ENCODE measurements at regions not wholly inside any gene's neighbourhood (a gene's known extent, or its start where the extent isn't known, plus 50 kb on each side); places are given as distances from the start of the nearest gene placed in this dataset.

- no peak overlapping the region for H3K27ac Mint-ChIP-seq
- H3K4me3 Mint-ChIP-seq: no peak overlapping the region
- no peaks in the 10 kb centered on the region for H3K4me1 Mint-ChIP-seq
- H3K36me3 Mint-ChIP-seq: no peaks in the 10 kb centered on the region
- peaks cover 37% of the 10 kb centered on the region for H3K9me3 Mint-ChIP-seq
- no peak for DNase-seq (ENCODE audit: low spot score in 2 of 2, unreplicated experiment in 2 of 2)
- no peaks in the 10 kb centered on the region for H3K27me3 Mint-ChIP-seq (ENCODE audit: low read depth)
- TF ChIP-seq CTCF (IDR thresholded peaks at IDR 0.05; ENCODE audit: unreplicated experiment): no peak
Observed at GRCh38 chr10:105681051-105681450, 1040.0 kb downstream of the SORCS3 start.

- Mint-ChIP-seq H3K9me3 (peaks cover 43% of the 10 kb centered on the region), H3K27ac (no peak overlapping the region), H3K4me3 (no peak overlapping the region), H3K36me3 (no peaks in the 10 kb centered on the region), H3K27me3 (ENCODE audit: low read depth) (no peaks in the 10 kb centered on the region), H3K4me1 (no peaks in the 10 kb centered on the region)
- no peak for DNase-seq (ENCODE audit: low spot score in 2 of 2, unreplicated experiment in 2 of 2)
- no peak for TF ChIP-seq CTCF (IDR thresholded peaks at IDR 0.05; ENCODE audit: unreplicated experiment)
Observed at GRCh38 chr10:105679781-105680180, 1038.7 kb downstream of the SORCS3 start.

GRCh38 chr10:105675333-105675732 lies 1034.2 kb downstream of the SORCS3 start:
- Mint-ChIP-seq H3K27ac (no peak overlapping the region), H3K27me3 (ENCODE audit: low read depth) (no peaks in the 10 kb centered on the region), H3K9me3 (peaks cover 42% of the 10 kb centered on the region), H3K4me1 (no peaks in the 10 kb centered on the region), H3K36me3 (no peaks in the 10 kb centered on the region), H3K4me3 (no peak overlapping the region)
- no peak for DNase-seq (ENCODE audit: low spot score in 2 of 2, unreplicated experiment in 2 of 2)
- TF ChIP-seq CTCF (IDR thresholded peaks at IDR 0.05; ENCODE audit: unreplicated experiment): no peak

- no peaks in the 10 kb centered on the region for H3K4me1 Mint-ChIP-seq
- H3K36me3 Mint-ChIP-seq: no peaks in the 10 kb centered on the region
- H3K4me3 Mint-ChIP-seq: no peak overlapping the region
- no peaks in the 10 kb centered on the region for H3K27me3 Mint-ChIP-seq (ENCODE audit: low read depth)
- DNase-seq (ENCODE audit: low spot score in 2 of 2, unreplicated experiment in 2 of 2): no peak
- TF ChIP-seq CTCF (IDR thresholded peaks at IDR 0.05; ENCODE audit: unreplicated experiment): no peak
- H3K27ac Mint-ChIP-seq: no peak overlapping the region
- peaks cover 42% of the 10 kb centered on the region for H3K9me3 Mint-ChIP-seq
Observed at GRCh38 chr10:105674448-105674847, 1033.4 kb downstream of the SORCS3 start.

- TF ChIP-seq CTCF (IDR thresholded peaks at IDR 0.05; ENCODE audit: unreplicated experiment): no peak
- Mint-ChIP-seq H3K9me3 (no peaks in the 10 kb centered on the region), H3K36me3 (no peaks in the 10 kb centered on the region), H3K4me3 (no peak overlapping the region), H3K27ac (no peak overlapping the region), H3K4me1 (no peaks in the 10 kb centered on the region), H3K27me3 (ENCODE audit: low read depth) (peaks cover 13% of the 10 kb centered on the region)
- DNase-seq (ENCODE audit: low spot score in 2 of 2, unreplicated experiment in 2 of 2): no peak
Observed at GRCh38 chr10:105658696-105659095, 1017.6 kb downstream of the SORCS3 start.

- Mint-ChIP-seq H3K27ac (no peak overlapping the region), H3K36me3 (no peaks in the 10 kb centered on the region), H3K4me1 (no peaks in the 10 kb centered on the region), H3K4me3 (no peak overlapping the region), H3K9me3 (no peaks in the 10 kb centered on the region), H3K27me3 (ENCODE audit: low read depth) (peaks cover 13% of the 10 kb centered on the region)
- TF ChIP-seq CTCF (IDR thresholded peaks at IDR 0.05; ENCODE audit: unreplicated experiment): no peak
- DNase-seq (ENCODE audit: low spot score in 2 of 2, unreplicated experiment in 2 of 2): no peak
Observed at GRCh38 chr10:105656856-105657255, 1015.8 kb downstream of the SORCS3 start.

Measured in mesothelial cell of epicardium (in vitro differentiated cells).